ENCODE measurements at regions not wholly inside any gene's neighbourhood (a gene's known extent, or its start where the extent isn't known, plus 50 kb on each side); places are given as distances from the start of the nearest gene placed in this dataset.

DNA sequence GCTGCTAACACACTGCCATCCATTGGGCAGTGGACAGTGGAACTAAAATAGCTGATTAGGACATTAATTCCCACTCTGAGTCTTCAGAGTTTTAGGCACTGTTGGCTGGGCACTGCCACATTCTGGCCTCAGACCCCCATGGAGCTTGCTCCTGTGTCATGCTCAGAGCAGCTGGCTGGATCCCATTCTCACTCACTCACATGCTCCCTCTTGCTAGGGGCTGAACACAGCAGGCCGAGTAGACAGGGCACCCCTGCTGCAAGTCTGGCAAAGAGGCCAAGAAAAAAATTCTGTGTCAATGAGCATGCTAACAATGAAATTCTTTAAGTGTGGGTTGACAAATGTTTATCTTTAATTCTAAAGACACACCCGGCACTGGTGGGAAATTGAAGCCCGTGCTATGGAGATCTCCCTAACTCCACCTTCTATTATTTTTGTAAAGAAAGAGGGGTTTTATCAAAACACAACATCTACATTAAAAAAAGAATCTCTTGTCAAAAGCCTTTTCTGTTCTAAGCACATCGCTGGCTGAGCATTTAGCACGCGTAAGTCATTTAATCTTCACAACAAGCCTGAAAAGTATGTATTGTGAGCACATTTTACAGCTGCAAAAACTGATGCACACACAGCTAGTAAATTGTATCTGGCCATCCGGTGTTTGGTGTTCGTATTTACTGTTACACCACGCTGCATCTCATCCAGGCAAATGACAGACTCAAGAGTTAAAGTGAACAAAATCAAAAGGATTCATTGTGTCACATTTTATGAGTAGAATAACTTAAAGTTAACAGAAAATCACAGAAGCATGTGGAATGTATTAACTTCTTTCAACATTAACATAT, 362.1 kb downstream of the PLOD2 start:
- intact Hi-C loops (cut with DNase I), result no loop called here
- Histone ChIP-seq H3K4me3 (no peak overlapping the region), H3K9me3 (no peaks in the 10 kb centered on the region), H3K36me3 (no peaks in the 10 kb centered on the region), H3K4me1 (no peaks in the 10 kb centered on the region), H3K27me3 (ENCODE audit: low read depth) (no peaks in the 10 kb centered on the region), H3K27ac (no peak overlapping the region)
- no peak for DNase-seq
- TF ChIP-seq, protein P1, sequence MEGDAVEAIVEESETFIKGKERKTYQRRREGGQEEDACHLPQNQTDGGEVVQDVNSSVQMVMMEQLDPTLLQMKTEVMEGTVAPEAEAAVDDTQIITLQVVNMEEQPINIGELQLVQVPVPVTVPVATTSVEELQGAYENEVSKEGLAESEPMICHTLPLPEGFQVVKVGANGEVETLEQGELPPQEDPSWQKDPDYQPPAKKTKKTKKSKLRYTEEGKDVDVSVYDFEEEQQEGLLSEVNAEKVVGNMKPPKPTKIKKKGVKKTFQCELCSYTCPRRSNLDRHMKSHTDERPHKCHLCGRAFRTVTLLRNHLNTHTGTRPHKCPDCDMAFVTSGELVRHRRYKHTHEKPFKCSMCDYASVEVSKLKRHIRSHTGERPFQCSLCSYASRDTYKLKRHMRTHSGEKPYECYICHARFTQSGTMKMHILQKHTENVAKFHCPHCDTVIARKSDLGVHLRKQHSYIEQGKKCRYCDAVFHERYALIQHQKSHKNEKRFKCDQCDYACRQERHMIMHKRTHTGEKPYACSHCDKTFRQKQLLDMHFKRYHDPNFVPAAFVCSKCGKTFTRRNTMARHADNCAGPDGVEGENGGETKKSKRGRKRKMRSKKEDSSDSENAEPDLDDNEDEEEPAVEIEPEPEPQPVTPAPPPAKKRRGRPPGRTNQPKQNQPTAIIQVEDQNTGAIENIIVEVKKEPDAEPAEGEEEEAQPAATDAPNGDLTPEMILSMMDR (IDR thresholded peaks at IDR 0.05), result no peak
- peak in 1 of 2 donors; percentile 43 for ATAC-seq

DNA sequence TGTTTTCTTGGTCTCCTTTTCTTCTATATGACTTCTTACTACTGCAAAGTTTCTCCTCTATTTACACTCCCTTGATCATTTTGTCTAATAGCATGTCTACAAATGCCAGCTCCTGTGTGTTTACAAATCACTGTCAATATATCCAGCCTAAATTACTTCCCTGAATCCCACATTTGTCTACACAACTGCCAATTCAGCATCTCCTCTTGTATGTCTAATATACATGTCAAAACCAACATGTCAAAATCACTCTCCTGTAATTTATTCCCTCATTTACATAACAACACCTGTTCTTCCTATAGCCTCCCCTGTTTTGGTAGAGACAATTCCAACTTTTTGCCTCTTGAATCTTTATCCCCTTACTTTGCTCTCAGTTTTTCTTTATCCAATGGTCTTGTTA, 359.3 kb downstream of the PLOD2 start:
- no peak overlapping the region for H3K4me3 ChIP-seq

DNA sequence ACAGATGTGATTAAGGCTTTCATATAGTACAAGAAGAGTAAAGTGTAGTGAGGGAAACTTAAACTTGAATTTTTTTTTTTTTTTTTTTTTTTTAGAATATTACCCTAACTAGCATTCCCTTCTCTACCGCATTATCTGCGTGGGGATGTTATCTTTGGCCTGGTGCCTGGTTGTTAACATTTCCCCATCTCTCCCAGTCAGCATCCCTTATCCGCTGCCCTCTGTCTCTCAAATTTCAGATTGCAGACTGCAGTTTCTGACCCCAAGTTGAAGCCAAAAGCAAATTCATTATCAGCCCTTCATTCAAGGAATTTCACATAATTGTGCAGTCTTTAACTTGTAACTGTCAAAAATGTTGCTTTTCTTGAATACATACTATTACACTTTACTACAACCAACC, 353.0 kb downstream of the PLOD2 start:
- Histone ChIP-seq H3K9me3 (no peaks in the 10 kb centered on the region), H3K27ac (no peak overlapping the region), H3K36me3 (no peaks in the 10 kb centered on the region), H3K4me3 (no peak overlapping the region), H3K4me1 (no peaks in the 10 kb centered on the region), H3K27me3 (ENCODE audit: low read depth) (no peaks in the 10 kb centered on the region)
- DNase-seq (no peak), ATAC-seq (no peak)
- TF ChIP-seq, protein P1 (IDR thresholded peaks at IDR 0.05), result peak; percentile 13
- intact Hi-C loops (cut with DNase I), result no loop called here

More for the DNA sequence above, 359.3 kb downstream of the PLOD2 start:
- intact Hi-C loops (cut with DNase I), result no loop called here
- Histone ChIP-seq H3K36me3 (no peaks in the 10 kb centered on the region), H3K9me3 (no peaks in the 10 kb centered on the region), H3K27ac (no peak overlapping the region), H3K4me1 (no peaks in the 10 kb centered on the region), H3K27me3 (ENCODE audit: low read depth) (no peaks in the 10 kb centered on the region)
- ATAC-seq, result no peak
- no peak for DNase-seq
- TF ChIP-seq, protein P1 (IDR thresholded peaks at IDR 0.05), result no peak

DNA sequence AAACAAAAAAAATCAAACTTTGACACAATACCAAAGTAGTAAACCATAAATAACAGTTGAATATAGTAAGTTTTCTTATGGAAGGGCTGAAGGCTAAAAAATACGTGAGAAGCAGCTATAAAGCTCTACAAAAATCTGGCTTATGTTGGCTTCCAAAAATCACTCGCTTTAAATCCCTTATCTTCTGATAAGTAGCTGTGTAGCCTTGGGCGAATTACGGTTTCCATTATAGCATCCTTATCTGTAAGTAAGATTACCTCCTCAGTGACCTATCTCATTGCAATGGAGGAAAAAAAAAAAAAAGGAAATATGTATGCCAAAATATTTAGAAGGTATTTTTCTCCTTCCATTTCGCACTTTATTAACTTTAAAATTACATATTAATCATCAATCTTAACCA, 348.6 kb downstream of the PLOD2 start:
- H3K4me1 ChIP-seq, result no peaks in the 10 kb centered on the region
- no peaks in the 10 kb centered on the region for H3K36me3 ChIP-seq
- ATAC-seq (no peak), DNase-seq (no peak)
- no peaks in the 10 kb centered on the region for H3K9me3 ChIP-seq
- intact Hi-C loops (cut with DNase I), result no loop called here
- no peak overlapping the region for H3K4me3 ChIP-seq
- no peak overlapping the region for H3K27ac ChIP-seq
- H3K27me3 ChIP-seq (ENCODE audit: low read depth), result no peaks in the 10 kb centered on the region
- TF ChIP-seq, protein P1 (IDR thresholded peaks at IDR 0.05), result no peak

DNA sequence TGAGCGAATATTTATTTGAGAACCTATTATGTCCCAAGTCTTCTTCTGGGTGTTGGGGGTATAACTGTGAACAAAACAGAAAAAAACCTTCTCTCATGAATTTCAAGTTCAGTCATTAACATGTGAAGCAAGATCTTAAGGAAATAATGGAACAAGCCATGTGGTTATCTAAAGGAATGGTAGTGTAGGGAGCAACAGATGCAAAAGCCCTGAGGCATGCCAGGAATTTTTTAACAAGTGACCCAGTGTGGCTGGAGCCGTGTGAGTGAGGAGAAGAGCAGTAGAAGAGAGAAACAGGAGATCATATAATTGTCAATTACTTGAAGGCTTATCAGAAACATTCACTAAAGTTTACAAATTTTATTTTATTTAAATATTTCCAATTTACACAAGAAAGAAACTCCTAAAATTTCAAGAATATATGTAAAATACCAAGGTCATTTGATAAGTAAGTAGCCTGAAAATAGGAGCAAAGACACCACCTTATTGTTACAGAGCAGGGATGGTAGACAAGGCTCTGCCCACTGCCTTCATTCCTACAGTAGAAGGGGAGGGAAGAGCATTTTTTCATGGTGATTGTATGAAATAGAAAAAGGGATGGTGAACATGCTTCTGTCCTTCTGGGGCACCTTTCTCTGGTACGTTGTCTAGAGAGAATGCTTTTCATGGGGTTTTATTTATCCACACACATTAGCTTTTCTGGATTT, 345.1 kb downstream of the PLOD2 start:
- no peaks in the 10 kb centered on the region for H3K4me1 ChIP-seq
- no peak for ATAC-seq
- H3K27me3 ChIP-seq (ENCODE audit: low read depth), result no peaks in the 10 kb centered on the region
- H3K36me3 ChIP-seq, result no peaks in the 10 kb centered on the region
- no peaks in the 10 kb centered on the region for H3K9me3 ChIP-seq
- intact Hi-C loops (cut with DNase I), result no loop called here
- no peak overlapping the region for H3K27ac ChIP-seq
- DNase-seq, result no peak
- TF ChIP-seq, protein P1 (IDR thresholded peaks at IDR 0.05), result no peak
- H3K4me3 ChIP-seq, result no peak overlapping the region

Measured in lower lobe of right lung (tissue), 2 donors.